ENCODE measurements at regions not wholly inside any gene's neighbourhood (a gene's known extent, or its start where the extent isn't known, plus 50 kb on each side); places are given as distances from the start of the nearest gene placed in this dataset.

- H3K4me1 ChIP-seq (ENCODE audit: insufficient read depth, low read length), result no peaks in the 10 kb centered on the region
- in situ Hi-C loops (cut with HindIII; ENCODE audit: extremely low pct_ligation_motif_present, low pct_unique_long_range_greater_than_20kb) (no loop called here), intact Hi-C loops (cut with micrococcal nuclease; ENCODE audit: unreplicated experiment) (no loop called here)
- no peak for DNase-seq (ENCODE audit: low spot score)
- H3K9ac ChIP-seq (ENCODE audit: insufficient read depth, low read depth, low read length), result no peak overlapping the region
- no peaks in the 10 kb centered on the region for H3K36me3 ChIP-seq (replicated peaks in 1 of 2; ENCODE audit: control insufficient read depth in 1 of 2, insufficient read depth in 2 of 2, low read length in 2 of 2)
- ChIA-PET POLR2A (no interaction called here), CTCF (ENCODE audit: low intra/inter-chr PET ratio, low total read pairs) (no interaction called here)
- 0% methylated on average over 3 of the region's 3 CpGs for WGBS (ENCODE audit: low lambda C conversion rate)
- FAIRE-seq, result no peak
- ATAC-seq, result no peak
- no peak overlapping the region for H2AFZ ChIP-seq (ENCODE audit: low read length)
- H3K27me3 ChIP-seq (ENCODE audit: control insufficient read depth in 1 of 2, insufficient read depth in 2 of 2, low read length in 2 of 2), result no peaks in the 10 kb centered on the region
- no peaks in the 10 kb centered on the region for H3K9me3 ChIP-seq (ENCODE audit: low read length)
- no peak overlapping the region for H3K4me3 ChIP-seq (replicated peaks in 1 of 3; ENCODE audit: insufficient read depth in 1 of 3, low read depth in 2 of 3, low read length in 3 of 3)
- BruUV-seq (replicated peaks), result no TSS peak
- H4K20me1 ChIP-seq (ENCODE audit: insufficient read depth, low read length), result no peaks in the 10 kb centered on the region
- H3K27ac ChIP-seq (ENCODE audit: extremely low read length, insufficient read depth, low read length), result no peak overlapping the region
- TF ChIP-seq ZKSCAN8 (CRISPR knock-in tag; IDR thresholded peaks at IDR 0.05; ENCODE audit: borderline replicate concordance), result no peak
- no peak for TF ChIP-seq HNRNPK (IDR thresholded peaks at IDR 0.05; ENCODE audit: low read depth, low read length, poor library complexity, severe bottlenecking)
- TF ChIP-seq ZNF296 (CRISPR knock-in tag; conservative IDR thresholded peaks at IDR 0.05), result no peak
- no peak for TF ChIP-seq ADNP (CRISPR knock-in tag; IDR thresholded peaks at IDR 0.05)
- TF ChIP-seq TAF1 (CRISPR knock-in tag; IDR thresholded peaks at IDR 0.05), result no peak
- no peak for TF ChIP-seq CENPX (CRISPR knock-in tag; IDR thresholded peaks at IDR 0.05)
- no peak for TF ChIP-seq ZNF790 (CRISPR knock-in tag; IDR thresholded peaks at IDR 0.05; ENCODE audit: borderline replicate concordance)
- no peak for TF ChIP-seq XRCC5 (optimal IDR thresholded peaks at IDR 0.05; ENCODE audit: low read length)
- no peak for TF ChIP-seq SRSF4 (IDR thresholded peaks at IDR 0.05; ENCODE audit: low read depth, low read length, poor library complexity, severe bottlenecking)
- TF ChIP-seq HMGXB4 (CRISPR knock-in tag; IDR thresholded peaks at IDR 0.05; ENCODE audit: borderline replicate concordance in 1 of 2, low read depth in 1 of 2), result no peak
- no peak for TF ChIP-seq NR2F6 (IDR thresholded peaks at IDR 0.05)
- no peak for TF ChIP-seq NR2F6 (CRISPR knock-in tag; IDR thresholded peaks at IDR 0.05)
- TF ChIP-seq ZNF619 (CRISPR knock-in tag; IDR thresholded peaks at IDR 0.05), result no peak
- TF ChIP-seq ZNF616 (CRISPR knock-in tag; IDR thresholded peaks at IDR 0.05; ENCODE audit: low read depth), result no peak
- no peak for TF ChIP-seq ZNF580 (CRISPR knock-in tag; IDR thresholded peaks at IDR 0.05; ENCODE audit: borderline replicate concordance, low read depth)
- TF ChIP-seq JUNB (CRISPR knock-in tag; IDR thresholded peaks at IDR 0.05; ENCODE audit: borderline replicate concordance), result no peak
- no peak for TF ChIP-seq ZNF879 (CRISPR knock-in tag; IDR thresholded peaks at IDR 0.05)
- TF ChIP-seq ZC3H13 (CRISPR knock-in tag; IDR thresholded peaks at IDR 0.05), result no peak
- TF ChIP-seq NRL (CRISPR knock-in tag; IDR thresholded peaks at IDR 0.05; ENCODE audit: borderline replicate concordance), result no peak
- no peak overlapping the region for H3K4me2 ChIP-seq (ENCODE audit: low read depth, low read length)
- H3K79me2 ChIP-seq (ENCODE audit: insufficient read depth, low read length), result no peaks in the 10 kb centered on the region
Observed at GRCh38 chr3:63069806-63070475, 194.7 kb upstream of the CADPS start.
